ENCODE measurements at regions not wholly inside any gene's neighbourhood (a gene's known extent, or its start where the extent isn't known, plus 50 kb on each side); places are given as distances from the start of the nearest gene placed in this dataset.
"Not testable (repeated sequence)": the region's sequence is repeated elsewhere in the genome, so short reads cannot be mapped to it uniquely, and the experiment has no call there.

DNA sequence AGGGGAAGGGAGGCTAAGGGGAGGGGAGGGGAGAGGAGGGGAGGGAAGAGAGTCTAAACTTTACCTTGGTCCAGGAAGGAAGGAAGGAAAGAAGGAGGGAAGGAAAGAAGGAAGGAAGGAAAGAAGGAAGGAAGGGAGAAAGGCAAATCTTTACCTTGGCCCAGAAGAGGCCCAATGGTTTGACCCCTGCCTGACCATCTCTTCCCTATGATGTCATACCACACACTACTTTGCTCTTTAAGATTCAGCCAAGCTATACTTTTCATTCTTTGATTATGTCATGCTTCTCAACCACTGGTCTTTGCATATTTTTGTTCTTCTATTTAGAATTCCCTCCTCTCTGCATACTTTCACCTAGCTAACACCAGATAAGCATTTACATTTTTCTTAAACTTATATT is 1077.5 kb downstream of the PCDH9 start:
- DNase-seq (ENCODE audit: low read depth), result no peak

DNA sequence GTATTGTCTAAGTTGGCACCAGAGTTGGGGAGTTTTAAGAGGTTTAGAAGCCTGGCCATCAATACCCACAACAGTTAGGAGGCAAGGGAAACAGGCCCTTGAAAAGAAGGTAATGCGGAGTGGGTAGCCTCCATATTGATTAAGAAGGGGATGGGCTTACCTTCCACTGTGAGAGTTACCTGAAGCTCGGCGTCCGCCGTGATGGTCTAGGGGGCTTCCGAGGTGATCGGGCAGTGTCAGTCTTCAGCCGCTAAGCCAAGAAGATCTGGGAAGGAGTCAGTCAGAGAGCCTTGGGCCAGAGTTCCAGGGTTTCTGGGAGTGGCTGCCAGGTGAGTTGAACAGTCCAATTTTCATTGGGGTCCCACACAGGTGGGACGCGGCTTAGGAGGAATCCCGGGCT is 1085.8 kb downstream of the PCDH9 start:
- not testable (repeated sequence) for DNase-seq (ENCODE audit: low read depth)

DNA sequence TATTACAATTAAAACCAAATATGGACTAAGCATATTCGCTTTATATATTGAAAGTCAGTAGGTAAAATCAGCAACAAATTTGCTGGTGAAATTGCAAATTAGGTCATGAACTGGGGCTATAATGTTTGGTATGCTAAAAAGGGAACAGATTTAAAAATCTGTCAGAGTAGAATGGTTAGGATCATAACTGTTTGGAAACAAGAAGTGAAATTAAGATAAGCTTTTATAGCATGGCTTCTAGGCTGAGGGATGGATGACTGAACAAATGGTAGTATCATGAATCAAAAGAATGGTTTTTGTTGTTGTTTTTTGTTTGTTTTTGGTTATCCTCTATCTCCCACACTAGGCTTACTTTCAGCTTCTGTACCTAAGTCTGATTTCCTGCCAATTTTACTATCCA is 1090.4 kb downstream of the PCDH9 start:
- DNase-seq (ENCODE audit: low read depth), result no peak

DNA sequence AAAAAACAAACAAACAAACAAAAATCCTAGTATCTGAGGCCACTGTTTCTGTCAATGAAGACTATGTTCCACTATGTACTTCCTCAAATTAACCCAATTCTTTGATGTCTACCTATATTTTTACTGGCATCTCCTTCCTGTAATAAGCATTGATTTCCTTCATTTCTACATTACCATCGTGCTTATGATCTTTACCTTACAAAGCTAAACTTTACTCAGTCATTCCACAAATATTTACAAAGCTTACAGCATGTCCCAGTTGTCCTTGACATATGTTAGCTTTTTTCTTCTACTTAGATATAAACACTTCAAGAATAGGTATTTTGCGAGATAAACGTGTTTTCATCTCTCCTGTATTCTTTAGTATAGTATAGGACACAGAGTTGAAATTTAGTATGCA is 1090.9 kb downstream of the PCDH9 start:
- DNase-seq (ENCODE audit: low read depth), result no peak

DNA sequence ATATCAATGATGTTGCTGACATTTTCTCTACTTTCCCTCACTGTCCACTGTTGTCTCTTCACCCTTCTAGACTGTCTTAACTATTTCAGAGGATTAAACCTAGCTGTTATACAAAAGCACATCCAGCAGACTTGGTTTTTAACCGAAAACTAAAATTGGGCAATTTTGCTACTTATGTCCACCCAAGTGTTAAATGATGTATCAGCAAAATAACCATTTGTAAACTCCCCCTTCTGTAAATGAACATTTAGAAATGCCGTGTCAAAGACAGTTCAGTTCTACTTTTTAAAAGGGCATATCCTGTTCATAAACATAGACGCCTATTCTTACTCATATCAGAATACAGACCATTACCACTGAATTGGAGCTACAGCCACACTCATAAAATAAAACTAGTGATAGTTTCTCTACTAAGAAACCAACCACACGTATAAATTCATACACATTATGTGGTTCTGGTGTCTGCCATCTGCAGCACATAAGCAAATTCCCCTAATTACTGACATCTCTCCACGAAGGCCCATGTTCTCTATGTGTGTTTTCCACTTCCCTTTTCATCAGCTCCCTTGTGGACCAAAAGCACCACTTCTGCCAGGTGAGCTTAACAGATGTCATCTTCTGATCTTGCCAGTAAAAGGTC is 1091.8 kb downstream of the PCDH9 start:
- no peak for DNase-seq (ENCODE audit: low read depth)

DNA sequence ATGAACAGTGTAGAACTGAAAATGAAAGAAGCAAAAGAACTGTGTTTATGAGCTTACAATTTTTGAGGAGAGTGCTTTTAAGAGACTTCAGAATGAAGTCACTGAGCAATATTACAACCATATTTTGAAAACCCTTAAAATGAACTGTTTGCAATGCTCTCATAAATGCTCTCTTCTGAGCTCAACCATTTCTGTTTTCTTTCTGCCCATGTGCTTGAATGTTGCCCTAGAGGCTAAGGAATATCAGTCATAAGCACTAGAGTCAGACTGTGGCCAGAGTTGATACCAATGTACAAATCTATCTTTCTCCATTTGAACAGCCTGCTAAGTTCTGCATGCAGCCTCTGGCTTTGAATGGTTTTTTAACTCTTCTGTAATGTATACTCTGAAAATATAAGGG is 1092.8 kb downstream of the PCDH9 start:
- DNase-seq (ENCODE audit: low read depth), result no peak

DNA sequence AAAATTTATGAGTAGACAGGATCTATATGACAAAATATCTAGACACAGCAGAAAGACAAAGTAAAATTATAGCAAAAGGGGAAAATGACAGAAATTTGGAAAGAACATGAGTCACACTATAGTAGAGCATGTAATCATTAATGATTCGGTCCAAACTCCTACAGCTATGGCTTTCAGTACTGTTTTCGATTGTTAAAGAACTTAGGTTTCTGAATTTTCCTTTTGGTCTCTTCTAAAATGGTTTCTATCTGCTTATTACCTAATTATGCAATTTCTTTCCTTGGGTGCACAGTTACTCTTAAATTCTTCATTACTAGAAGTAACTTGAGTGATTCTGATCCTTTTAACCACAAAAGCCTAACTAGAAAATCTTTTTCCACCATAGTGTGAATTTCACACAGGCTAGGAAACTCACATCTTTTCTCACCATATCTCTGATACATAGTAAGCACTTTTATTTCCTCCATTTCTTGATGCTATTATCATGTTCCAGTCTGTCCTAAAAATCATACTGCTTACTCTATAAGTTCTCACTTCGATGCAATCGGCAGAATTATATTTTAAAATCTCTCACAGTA is 1101.4 kb downstream of the PCDH9 start:
- DNase-seq (ENCODE audit: low read depth), result no peak

DNA sequence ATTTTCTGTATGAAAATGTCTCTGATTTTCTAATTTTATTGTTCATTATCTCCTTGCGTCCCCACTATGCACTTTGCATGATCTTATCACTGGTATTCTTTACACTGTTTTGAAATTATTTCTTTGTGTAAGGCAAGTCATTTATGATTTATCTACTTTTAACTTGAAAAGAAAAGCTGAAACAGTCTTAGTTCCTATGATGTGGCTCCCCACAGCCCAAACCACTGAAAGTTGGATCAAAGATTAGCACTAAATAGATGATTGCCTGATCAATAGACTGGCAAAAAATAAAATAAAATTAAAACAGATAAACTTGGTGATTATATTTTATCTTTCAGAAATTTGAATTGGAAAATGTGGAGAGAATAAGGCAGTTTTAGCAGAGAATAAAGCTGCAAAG is 1101.9 kb downstream of the PCDH9 start:
- DNase-seq (ENCODE audit: low read depth), result no peak

DNA sequence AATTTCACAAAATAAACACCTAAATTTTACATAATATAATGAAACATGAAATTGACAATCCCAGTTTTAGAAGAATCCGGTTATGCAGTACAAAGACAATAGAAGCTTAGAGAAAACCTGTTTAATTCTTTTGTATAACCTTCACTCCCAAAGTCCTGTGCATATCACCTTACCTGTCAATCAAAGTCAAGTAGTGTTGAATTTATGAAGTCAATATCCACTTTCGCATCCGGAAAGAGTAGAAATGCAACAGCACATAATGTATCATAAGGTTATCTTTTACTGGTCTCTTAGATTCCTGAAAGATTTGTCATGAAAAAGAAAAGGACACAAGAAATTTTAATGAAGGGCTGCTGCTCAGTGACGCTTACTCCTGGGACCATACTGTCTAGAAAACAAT is 1112.6 kb downstream of the PCDH9 start:
- DNase-seq (ENCODE audit: low read depth), result no peak

DNA sequence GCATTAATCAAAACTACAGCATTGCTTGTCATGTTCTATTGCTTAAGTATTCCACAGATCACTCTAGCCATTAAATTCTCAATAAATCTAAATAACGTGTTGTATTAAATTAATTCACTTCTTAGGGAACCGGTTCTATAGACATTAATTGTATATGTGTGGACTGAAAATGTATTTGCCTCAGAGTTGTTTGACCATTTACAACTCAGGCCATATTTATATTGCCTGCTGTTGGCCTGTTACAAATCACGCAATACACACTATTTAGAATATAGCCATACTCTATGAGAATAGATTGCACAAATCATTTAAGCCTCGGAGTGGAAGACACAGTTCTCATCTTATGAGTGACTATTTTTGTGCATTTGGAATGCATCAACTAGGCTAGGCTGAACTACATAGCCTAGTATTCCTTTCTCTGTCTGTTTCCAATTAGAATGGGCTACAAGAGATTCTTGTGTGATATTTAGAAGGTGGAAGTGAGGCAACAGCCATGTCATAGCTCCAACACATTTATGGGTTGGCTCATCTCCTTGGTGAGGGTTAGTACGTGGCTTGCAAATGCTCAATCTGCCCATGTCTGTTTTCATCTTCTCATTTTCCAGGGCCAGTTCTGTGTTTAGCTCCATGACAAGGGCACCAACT is 1116.1 kb downstream of the PCDH9 start:
- no peak for DNase-seq (ENCODE audit: low read depth)

DNA sequence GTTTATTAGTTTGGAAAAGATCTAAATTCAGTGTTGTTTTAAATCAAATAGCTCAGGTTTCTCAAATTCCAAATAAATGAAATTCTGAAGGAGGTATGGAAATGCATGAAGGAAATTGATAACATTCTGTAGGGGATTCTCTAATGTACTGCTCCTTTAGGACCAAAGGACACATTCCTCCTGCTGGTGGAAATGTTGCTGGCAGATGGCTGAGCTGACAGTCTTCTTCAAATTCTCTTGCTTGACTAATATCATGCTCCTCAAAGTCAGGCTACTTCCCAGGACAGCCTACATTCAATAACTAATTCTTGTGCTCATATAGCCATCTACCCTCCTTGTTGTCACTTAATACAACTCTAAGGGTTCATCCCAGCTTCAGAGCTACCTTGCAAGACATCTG is 1118.5 kb downstream of the PCDH9 start:
- no peak for DNase-seq (ENCODE audit: low read depth)

DNA sequence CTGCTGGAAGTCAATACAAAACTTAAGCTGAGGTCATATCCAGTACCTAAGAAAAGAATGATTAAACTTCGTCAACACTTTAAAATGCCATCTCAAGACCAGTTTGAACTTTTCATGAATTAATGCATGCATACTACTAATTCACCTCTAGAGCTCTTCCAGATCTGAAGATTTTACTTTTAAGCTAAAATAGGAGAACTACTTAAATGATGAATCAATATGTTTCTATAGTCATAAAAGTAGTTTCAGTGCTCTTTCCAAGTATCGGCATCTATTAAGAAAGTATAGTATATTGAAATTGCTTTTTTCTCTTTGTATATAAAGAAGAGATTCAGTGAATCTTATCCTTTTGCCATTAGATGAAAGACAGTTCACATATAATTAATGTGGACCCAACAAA is 1123.9 kb downstream of the PCDH9 start:
- no peak for DNase-seq (ENCODE audit: low read depth)

DNA sequence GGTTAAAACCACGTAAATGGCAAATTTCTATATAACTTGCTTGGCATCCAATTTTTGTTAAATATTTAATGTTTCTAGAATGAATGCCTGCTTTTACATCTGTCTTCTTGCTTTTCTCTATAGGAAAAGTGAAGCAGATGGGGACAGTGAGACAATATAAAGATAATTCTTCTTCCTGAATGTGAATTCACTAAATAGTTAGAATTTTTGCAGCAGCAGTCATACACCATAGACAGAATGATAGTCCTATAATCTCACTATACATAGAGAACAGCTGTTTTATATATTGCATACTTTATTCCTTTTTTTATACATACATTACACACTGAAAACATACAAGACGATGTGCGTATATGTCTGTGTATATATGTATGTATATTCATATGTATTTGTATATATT is 1127.3 kb downstream of the PCDH9 start:
- peak; percentile 8 for DNase-seq (ENCODE audit: low read depth)

DNA sequence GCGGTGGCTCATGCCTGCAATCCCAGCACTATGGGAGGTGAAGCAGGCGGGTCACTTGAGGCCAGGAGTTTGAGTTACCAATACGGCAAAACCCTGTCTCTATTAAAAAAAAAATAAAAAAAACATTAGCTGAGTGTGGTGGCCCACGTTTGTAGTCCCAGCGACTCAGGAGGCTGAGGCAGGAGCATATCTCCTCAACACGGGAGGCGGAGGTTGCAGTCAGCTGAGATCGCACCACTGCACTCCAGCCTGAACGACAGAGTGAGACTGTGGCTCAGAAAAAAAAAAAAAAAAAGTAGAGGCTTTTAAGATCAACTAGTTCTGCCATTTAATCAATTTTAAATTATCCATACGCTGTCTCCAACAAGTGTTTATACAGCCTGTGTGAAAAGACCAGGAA is 1130.3 kb downstream of the PCDH9 start:
- no peak for DNase-seq (ENCODE audit: low read depth)

DNA sequence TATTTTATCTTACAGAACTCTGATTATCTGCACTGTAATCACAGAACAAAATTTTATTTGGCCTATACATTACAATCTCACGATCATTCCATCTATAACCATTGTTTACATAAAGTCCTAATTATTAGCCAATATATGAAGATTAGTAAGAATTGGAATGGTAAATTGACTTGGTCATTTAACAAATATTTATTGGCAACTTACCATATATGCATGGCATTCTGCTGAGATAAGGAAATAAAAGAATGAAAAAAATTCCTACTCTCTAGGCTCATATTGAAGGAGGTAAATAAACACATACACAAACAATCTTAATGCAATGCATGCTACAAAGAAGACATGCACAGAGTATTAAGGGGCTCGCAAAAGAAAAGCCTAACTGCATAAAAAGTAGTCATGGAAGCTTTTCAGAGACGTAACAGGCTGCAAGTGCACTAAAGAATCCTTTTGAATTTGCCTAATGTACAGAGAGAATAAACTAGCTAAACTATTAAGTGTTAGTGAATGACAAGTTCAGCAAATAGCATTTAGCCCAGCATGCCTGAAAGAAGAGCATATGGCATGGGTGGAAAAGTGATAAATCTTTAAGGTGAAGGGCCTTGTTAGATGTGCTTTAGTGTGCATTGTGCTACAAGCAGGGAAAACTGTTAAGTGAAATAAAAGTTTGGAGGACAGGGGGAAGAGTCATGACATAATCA is 1131.1 kb downstream of the PCDH9 start:
- peak; percentile 17 for DNase-seq (ENCODE audit: low read depth)

DNA sequence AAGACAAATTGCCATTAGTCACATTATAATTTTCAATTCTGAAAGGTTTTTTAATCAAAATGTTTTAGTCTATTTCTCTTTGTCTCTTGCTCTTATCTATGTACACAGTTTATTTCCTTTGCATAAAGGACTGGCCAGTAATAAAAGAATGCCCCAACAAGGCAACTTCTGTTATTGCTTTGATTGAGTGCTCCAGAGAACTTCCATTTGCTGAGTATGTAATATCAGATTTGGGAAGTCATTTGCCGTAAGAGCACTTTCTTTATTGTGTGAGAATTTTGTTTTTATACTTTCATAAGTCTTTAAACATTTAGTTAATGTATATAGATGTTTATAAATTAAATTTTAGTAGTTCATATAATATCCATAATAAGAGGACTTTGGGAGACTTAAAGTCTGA is 1140.4 kb downstream of the PCDH9 start:
- DNase-seq (ENCODE audit: low read depth), result no peak

DNA sequence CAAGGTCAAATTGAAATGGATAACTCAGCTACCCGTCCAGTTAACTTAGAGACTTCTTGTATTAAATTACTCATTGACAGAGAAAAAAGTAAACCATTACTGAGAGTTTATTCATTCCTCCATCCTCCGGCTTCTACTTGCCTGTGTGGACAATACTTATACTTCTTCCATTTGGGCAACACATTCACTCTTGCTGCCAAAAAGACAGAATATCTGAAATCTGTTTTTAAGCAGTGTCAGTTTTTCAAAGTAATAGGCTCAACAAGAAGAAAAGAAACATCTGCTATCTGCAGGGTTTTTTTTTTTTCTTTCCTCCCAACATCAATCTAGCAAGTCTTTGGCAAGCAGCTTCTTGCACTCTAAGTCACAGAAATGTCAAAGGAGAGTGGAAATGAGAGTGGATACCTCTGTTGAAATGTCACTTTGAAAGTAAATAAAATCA is 1142.8 kb downstream of the PCDH9 start:
- DNase-seq (ENCODE audit: low read depth), result no peak

DNA sequence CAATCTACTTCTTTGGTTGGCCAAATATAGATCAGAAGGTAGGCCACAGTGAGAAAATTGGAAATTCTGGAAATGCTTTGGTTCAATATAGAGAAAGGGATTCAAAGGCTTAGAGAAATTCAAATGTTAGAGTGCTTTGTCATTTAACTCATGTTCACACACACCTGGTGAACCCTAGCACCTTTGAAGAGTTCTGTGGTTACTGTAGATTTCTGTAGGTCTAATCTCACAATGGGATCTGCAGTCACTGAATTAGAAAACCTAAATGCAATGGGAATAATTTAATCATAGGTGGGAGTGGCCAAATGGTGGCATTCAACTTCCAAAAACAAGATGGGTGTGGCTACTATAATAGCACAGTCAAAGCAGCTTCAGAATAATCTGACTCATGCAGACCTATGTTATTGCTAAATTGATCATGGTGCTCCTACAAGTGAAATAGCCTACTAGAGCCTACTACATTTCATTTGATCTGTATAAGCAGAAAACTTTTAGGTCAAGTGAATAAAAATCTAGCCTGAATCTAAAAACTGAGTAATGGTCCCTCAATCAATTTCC is 1152.9 kb downstream of the PCDH9 start:
- DNase-seq (ENCODE audit: low read depth), result no peak

DNA sequence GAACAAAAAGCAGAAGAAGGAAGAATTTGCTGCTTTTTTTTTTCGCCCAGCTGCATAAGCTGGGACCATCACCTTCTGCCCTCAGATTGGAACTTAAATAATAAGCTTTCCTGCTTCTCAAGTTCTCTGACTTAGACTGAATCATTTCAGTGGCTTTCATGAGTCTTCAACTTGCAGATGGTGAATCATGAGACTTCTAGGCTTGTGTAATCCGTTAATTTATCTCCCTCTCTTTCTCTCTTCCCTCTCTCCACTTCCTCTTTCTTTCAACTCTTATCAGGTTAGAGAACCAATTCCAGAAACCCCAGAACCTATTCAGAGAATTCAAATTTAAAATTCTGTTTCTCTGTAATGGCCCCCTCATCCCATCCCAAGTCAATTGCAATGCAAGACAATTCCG is 1153.7 kb downstream of the PCDH9 start:
- peak; percentile 73 for DNase-seq (ENCODE audit: low read depth)

DNA sequence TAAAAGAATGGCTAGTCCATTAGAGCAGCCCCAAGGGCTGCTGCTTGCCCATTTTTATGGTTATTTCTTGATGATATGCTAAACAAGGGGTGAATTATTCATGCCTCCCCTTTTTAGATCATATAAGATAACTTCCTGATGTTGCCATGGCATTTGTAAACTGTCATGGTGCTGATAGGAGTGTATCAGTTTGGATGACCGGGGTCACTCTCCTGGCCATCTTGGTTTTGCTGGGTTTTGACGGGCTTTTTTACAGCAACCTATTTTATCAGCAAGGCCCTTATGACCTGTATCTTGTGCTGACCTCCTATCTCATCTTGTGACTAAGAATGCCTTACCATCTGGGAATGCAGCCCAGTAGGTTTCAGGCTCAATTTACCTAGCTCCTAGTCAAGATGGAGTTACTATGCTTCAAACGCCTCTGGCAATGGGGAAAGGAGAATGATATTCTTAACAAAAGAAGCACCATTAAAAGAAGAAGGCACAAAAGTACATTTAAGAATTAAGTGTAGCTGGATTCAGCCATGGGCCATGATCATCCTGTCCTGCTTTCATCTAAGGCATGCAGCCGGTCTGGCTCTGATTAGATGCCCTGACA is 1156.0 kb downstream of the PCDH9 start:
- no peak for DNase-seq (ENCODE audit: low read depth)

DNA sequence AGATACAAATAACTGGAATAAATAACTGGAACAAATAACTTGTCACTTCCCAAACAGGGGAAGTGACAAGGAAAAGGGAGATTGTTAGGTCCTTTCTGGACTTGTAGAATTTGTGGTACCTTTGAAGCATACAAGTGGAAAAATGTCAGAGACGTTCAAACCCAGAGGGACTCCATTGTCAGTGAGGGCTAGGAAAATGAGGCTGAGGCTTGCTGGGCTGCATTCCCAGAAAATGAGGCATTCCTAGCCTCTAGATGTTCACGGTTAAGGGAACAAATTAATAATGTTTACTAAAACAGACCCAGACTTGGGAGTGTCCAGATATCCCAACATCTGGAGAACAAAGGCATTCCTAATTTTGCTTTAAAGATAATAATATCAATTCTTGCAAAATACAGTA is 1158.0 kb downstream of the PCDH9 start:
- not testable (repeated sequence) for DNase-seq (ENCODE audit: low read depth)

DNA sequence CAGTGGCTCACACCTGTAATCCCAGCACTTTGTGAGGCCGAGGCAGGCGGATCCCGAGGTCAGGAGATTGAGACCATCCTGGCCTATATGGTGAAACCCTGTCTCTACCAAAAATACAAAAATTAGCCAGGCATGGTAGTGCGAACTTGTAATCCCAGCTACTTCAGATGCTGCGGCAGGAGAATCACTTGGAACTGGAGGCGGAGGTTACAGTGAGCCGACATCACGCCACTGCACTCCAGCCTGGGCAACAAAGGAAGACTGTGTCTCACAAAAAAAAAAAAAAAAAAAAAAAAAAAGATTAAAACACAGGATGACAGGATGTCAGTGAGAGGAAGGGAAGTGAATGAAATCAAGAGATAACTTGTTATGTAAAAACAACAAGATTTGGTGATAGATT is 1158.5 kb downstream of the PCDH9 start:
- DNase-seq (ENCODE audit: low read depth), result no peak
